NB4 (cell line): ENCODE measurements at regions not wholly inside any gene's neighbourhood (a gene's known extent, or its start where the extent isn't known, plus 50 kb on each side); places are given as distances from the start of the nearest gene placed in this dataset.

Source experiments
- DNase-seq: peaks from one replicate; pipeline ENCODE4 v3.0.0; 2010; ENCODE audit warnings: low read depth
- H3K4me3 ChIP-seq: one replicate; pipeline ENCODE4 v1.5.1; 2011; ENCODE audit warnings: mild to moderate bottlenecking, low read depth, low read length, moderate library complexity
- CTCF ChIP-seq: IDR thresholded peaks from one replicate; pipeline ENCODE4 v1.5.1; 2012; ENCODE audit warnings: low read depth, low read length
- MAX ChIP-seq: IDR thresholded peaks from 2 replicates; pipeline ENCODE4 v1.6.1; 2011; ENCODE audit warnings: low read depth, low read length
- MYC ChIP-seq: IDR thresholded peaks from 2 replicates; pipeline ENCODE4 v1.6.1; 2011; ENCODE audit warnings: low read depth, low read length
- POLR2A ChIP-seq: IDR thresholded peaks from 2 replicates; pipeline ENCODE4 v1.6.1; 2011; ENCODE audit warnings: mild to moderate bottlenecking; ENCODE audit not compliant: insufficient read length; ENCODE audit errors: extremely low read depth

GRCh38 chr5:67378256-67378655 lies 181.7 kb upstream of the CD180 start:
- H3K4me3 ChIP-seq, result no peak overlapping the region
- no peak for TF ChIP-seq POLR2A
- TF ChIP-seq MYC, result no peak
- no peak for TF ChIP-seq MAX
- no peak for DNase-seq

GRCh38 chr5:67377631-67378030 lies 181.0 kb upstream of the CD180 start:
- no peak for DNase-seq
- TF ChIP-seq MYC (no peak), CTCF (no peak), MAX (no peak), POLR2A (no peak)
- no peak overlapping the region for H3K4me3 ChIP-seq

- TF ChIP-seq CTCF (peak; percentile 32), MAX (no peak), MYC (no peak), POLR2A (no peak)
- H3K4me3 ChIP-seq, result no peak overlapping the region
- DNase-seq, result peak; percentile 4
These were observed 179.0 kb upstream of the CD180 start for GRCh38 chr5:67375606-67376005.

GRCh38 chr5:67374378-67374777 lies 177.8 kb upstream of the CD180 start:
- TF ChIP-seq CTCF (no peak), POLR2A (no peak), MYC (no peak), MAX (no peak)
- no peak overlapping the region for H3K4me3 ChIP-seq
- no peak for DNase-seq

GRCh38 chr5:67373518-67373917 lies 176.9 kb upstream of the CD180 start:
- TF ChIP-seq POLR2A (no peak), CTCF (no peak), MAX (no peak)
- no peak for DNase-seq
- H3K4me3 ChIP-seq, result no peak overlapping the region

- TF ChIP-seq POLR2A (no peak), MAX (no peak), MYC (no peak), CTCF (no peak)
- H3K4me3 ChIP-seq, result no peak overlapping the region
- DNase-seq, result no peak
These were observed 176.3 kb upstream of the CD180 start for GRCh38 chr5:67372887-67373286.
